ENCODE measurements at regions not wholly inside any gene's neighbourhood (a gene's known extent, or its start where the extent isn't known, plus 50 kb on each side); places are given as distances from the start of the nearest gene placed in this dataset.

- no peak for DNase-seq
Measured at GRCh38 chr9:106682420-106682819, 180.5 kb upstream of the ZNF462 start.

GRCh38 chr9:106683454-106683853 is 179.5 kb upstream of the ZNF462 start:
- no peak for DNase-seq

- DNase-seq = no peak
Measured at GRCh38 chr9:106684940-106685695, 177.8 kb upstream of the ZNF462 start.

GRCh38 chr9:106689089-106689488 is 173.9 kb upstream of the ZNF462 start:
- DNase-seq = no peak

- DNase-seq = no peak
Measured at GRCh38 chr9:106691627-106692026, 171.3 kb upstream of the ZNF462 start.

- no peak for DNase-seq
Measured at GRCh38 chr9:106693558-106693957, 169.4 kb upstream of the ZNF462 start.

GRCh38 chr9:106696804-106697203 is 166.2 kb upstream of the ZNF462 start:
- no peak for DNase-seq

- no peak for DNase-seq
Measured at GRCh38 chr9:106697390-106697749, 165.6 kb upstream of the ZNF462 start.

GRCh38 chr9:106697750-106698502 is 165.0 kb upstream of the ZNF462 start:
- no peak for DNase-seq

- DNase-seq = no peak
Measured at GRCh38 chr9:106700676-106701075, 162.3 kb upstream of the ZNF462 start.

- no peak for DNase-seq
Measured at GRCh38 chr9:106701611-106702010, 161.4 kb upstream of the ZNF462 start.

- DNase-seq = no peak
Measured at GRCh38 chr9:106704056-106704615, 158.8 kb upstream of the ZNF462 start.

GRCh38 chr9:106707291-106707690 is 155.7 kb upstream of the ZNF462 start:
- no peak for DNase-seq

GRCh38 chr9:106707738-106708474 is 155.1 kb upstream of the ZNF462 start:
- DNase-seq = no peak

- no peak for DNase-seq
Measured at GRCh38 chr9:106708475-106709146, 154.4 kb upstream of the ZNF462 start.

- DNase-seq = no peak
Measured at GRCh38 chr9:106712279-106712678, 150.7 kb upstream of the ZNF462 start.

GRCh38 chr9:106713206-106713605 is 149.8 kb upstream of the ZNF462 start:
- no peak for DNase-seq

GRCh38 chr9:106716820-106717219 is 146.1 kb upstream of the ZNF462 start:
- DNase-seq = no peak

GRCh38 chr9:106717686-106718085 is 145.3 kb upstream of the ZNF462 start:
- DNase-seq = no peak

- no peak for DNase-seq
Measured at GRCh38 chr9:106718936-106719335, 144.0 kb upstream of the ZNF462 start.

GRCh38 chr9:106722051-106722753 is 140.8 kb upstream of the ZNF462 start:
- DNase-seq = no peak

- DNase-seq = no peak
Measured at GRCh38 chr9:106723926-106724325, 139.0 kb upstream of the ZNF462 start.
